ENCODE measurements at regions not wholly inside any gene's neighbourhood (a gene's known extent, or its start where the extent isn't known, plus 50 kb on each side); places are given as distances from the start of the nearest gene placed in this dataset.

DNA sequence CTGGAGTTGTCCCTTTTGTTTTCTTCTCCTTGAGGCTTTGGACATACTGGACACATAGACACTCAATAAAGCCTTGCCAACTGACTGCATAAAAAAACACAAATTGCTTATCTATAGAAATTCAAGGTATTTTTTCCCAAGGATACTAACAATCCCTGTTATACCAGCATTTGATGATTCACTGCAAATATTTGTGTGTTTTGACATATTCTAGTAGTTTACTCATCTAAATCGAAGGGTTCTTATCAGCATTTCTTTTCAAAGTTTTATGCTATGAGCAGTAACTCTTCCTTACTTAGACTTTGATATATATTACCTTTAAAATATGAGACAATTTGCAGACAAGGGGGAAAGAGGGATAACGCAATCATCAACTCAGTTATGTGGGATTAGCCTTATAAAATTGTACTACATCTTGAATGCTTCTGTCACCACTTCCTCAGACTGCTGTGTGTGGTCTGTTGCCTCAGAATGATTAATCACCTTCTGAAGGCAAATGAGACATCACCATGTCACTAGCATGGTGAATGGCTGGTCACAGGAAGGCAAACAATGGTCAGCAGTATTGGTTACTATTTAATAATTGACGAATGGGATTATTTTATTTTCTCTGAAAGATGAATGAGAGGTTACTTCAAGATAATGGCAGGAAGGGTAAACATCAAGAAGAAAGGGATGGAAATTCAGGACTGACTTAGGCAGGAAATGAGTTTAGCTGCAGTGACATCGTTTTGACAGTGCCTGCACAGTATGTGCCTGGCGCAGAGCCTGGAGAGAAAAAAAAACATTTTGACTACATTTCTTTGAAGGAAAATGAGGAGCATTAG, 544.3 kb upstream of the CNKSR2 start:
- no TSS peak for BruUV-seq (replicated peaks)
- no peaks in the 10 kb centered on the region for H3K4me1 ChIP-seq
- H3K27me3 Mint-ChIP-seq (ENCODE audit: insufficient read depth, unreplicated experiment): no peaks in the 10 kb centered on the region
- no peak overlapping the region for H3K4me3 Mint-ChIP-seq (ENCODE audit: unreplicated experiment)
- H3K9me3 Mint-ChIP-seq (ENCODE audit: unreplicated experiment): peaks cover 9% of the 10 kb centered on the region
- no peak overlapping the region for H3K4me3 ChIP-seq (ENCODE audit: low read depth, low read length)
- intact Hi-C loops (cut with micrococcal nuclease; ENCODE audit: unreplicated experiment): no loop called here
- H3K27me3 ChIP-seq (replicated peaks; ENCODE audit: control insufficient read depth, insufficient read depth, low read length): no peaks in the 10 kb centered on the region
- DNase-seq: no peak
- TF ChIP-seq CTCF (IDR thresholded peaks at IDR 0.05; ENCODE audit: insufficient read depth in 1 of 2, low read depth in 1 of 2, low read length in 1 of 2, severe bottlenecking in 1 of 2, unreplicated experiment in 1 of 2): no peak
- no peaks in the 10 kb centered on the region for H3K36me3 Mint-ChIP-seq (ENCODE audit: insufficient read depth, unreplicated experiment)
- H3K4me1 Mint-ChIP-seq (ENCODE audit: low read depth, unreplicated experiment): no peaks in the 10 kb centered on the region
- POLR2A ChIA-PET: no interaction called here
- H3K27ac Mint-ChIP-seq (ENCODE audit: unreplicated experiment): no peak overlapping the region
- H3K36me3 ChIP-seq (ENCODE audit: control insufficient read depth, insufficient read depth, low read length): no peaks in the 10 kb centered on the region
- no peaks in the 10 kb centered on the region for H3K9me3 ChIP-seq
- CTCF ChIA-PET: no interaction called here

- Histone ChIP-seq H3K27me3 (replicated peaks; ENCODE audit: control insufficient read depth, insufficient read depth, low read length) (no peaks in the 10 kb centered on the region), H3K36me3 (ENCODE audit: control insufficient read depth, insufficient read depth, low read length) (no peaks in the 10 kb centered on the region), H3K9me3 (no peaks in the 10 kb centered on the region), H3K4me1 (no peaks in the 10 kb centered on the region), H3K4me3 (ENCODE audit: low read depth, low read length) (no peak overlapping the region)
- Mint-ChIP-seq H3K36me3 (ENCODE audit: insufficient read depth, unreplicated experiment) (no peaks in the 10 kb centered on the region), H3K4me1 (ENCODE audit: low read depth, unreplicated experiment) (no peaks in the 10 kb centered on the region), H3K9me3 (ENCODE audit: unreplicated experiment) (no peaks in the 10 kb centered on the region), H3K27ac (ENCODE audit: unreplicated experiment) (no peak overlapping the region), H3K27me3 (ENCODE audit: insufficient read depth, unreplicated experiment) (no peaks in the 10 kb centered on the region), H3K4me3 (ENCODE audit: unreplicated experiment) (no peak overlapping the region)
- ChIA-PET POLR2A (no interaction called here), CTCF (no interaction called here)
- TF ChIP-seq CTCF (IDR thresholded peaks at IDR 0.05; ENCODE audit: insufficient read depth in 1 of 2, low read depth in 1 of 2, low read length in 1 of 2, severe bottlenecking in 1 of 2, unreplicated experiment in 1 of 2): no peak
- DNase-seq: no peak
- no TSS peak for BruUV-seq (replicated peaks)
- intact Hi-C loops (cut with micrococcal nuclease; ENCODE audit: unreplicated experiment): no loop called here
Measured at GRCh38 chrX:20825984-20826383, 548.2 kb upstream of the CNKSR2 start.

GRCh38 chrX:20803971-20804370, 537.3 kb upstream of the RPS6KA3 start:
- no TSS peak for BruUV-seq (replicated peaks)
- Histone ChIP-seq H3K4me3 (ENCODE audit: low read depth, low read length) (no peak overlapping the region), H3K36me3 (ENCODE audit: control insufficient read depth, insufficient read depth, low read length) (no peaks in the 10 kb centered on the region), H3K4me1 (no peaks in the 10 kb centered on the region), H3K27me3 (replicated peaks; ENCODE audit: control insufficient read depth, insufficient read depth, low read length) (no peaks in the 10 kb centered on the region), H3K9me3 (no peaks in the 10 kb centered on the region)
- no peaks in the 10 kb centered on the region for H3K4me1 Mint-ChIP-seq (ENCODE audit: low read depth, unreplicated experiment)
- intact Hi-C loops (cut with micrococcal nuclease; ENCODE audit: unreplicated experiment): no loop called here
- POLR2A ChIA-PET: no interaction called here
- CTCF ChIA-PET: no interaction called here
- no peak overlapping the region for H3K27ac Mint-ChIP-seq (ENCODE audit: unreplicated experiment)
- no peak overlapping the region for H3K4me3 Mint-ChIP-seq (ENCODE audit: unreplicated experiment)
- H3K9me3 Mint-ChIP-seq (ENCODE audit: unreplicated experiment): peaks cover 4% of the 10 kb centered on the region
- no peaks in the 10 kb centered on the region for H3K36me3 Mint-ChIP-seq (ENCODE audit: insufficient read depth, unreplicated experiment)
- no peak for TF ChIP-seq CTCF (IDR thresholded peaks at IDR 0.05; ENCODE audit: insufficient read depth in 1 of 2, low read depth in 1 of 2, low read length in 1 of 2, severe bottlenecking in 1 of 2, unreplicated experiment in 1 of 2)
- DNase-seq: no peak
- no peaks in the 10 kb centered on the region for H3K27me3 Mint-ChIP-seq (ENCODE audit: insufficient read depth, unreplicated experiment)
